CD14-positive monocyte (primary cell): ENCODE measurements at regions not wholly inside any gene's neighbourhood (a gene's known extent, or its start where the extent isn't known, plus 50 kb on each side); places are given as distances from the start of the nearest gene placed in this dataset.
A peak's percentile ranks its signal among the peaks of the same experiment; 100 is the strongest.

Experiments used
- DNase-seq, 3 donors: peaks; one replicate each; pipeline ENCODE4 v3.0.0-alpha.2; 2011 to 2022
- H2AFZ ChIP-seq: 2 replicates; pipeline ENCODE4 v1.6.0; 2012; ENCODE audit warnings: mild to moderate bottlenecking, low read depth, low read length, inconsistent platforms; ENCODE audit not compliant: insufficient read depth, poor library complexity, severe bottlenecking
- H3K27ac ChIP-seq, 2 donors: 1 replicate in 1 of 2; 2 replicates in 1 of 2; pipeline ENCODE4 v1.5.1; 2012 to 2013; ENCODE audit warnings: low read length in 2 of 2, control low read depth in 1 of 2, inconsistent platforms in 1 of 2, low read depth in 1 of 2, mild to moderate bottlenecking in 1 of 2
- H3K27me3 ChIP-seq, 2 donors: one replicate each; pipeline versions ENCODE4 v1.6.0 to v1.6.1; 2011 to 2013; ENCODE audit warnings: low read length in 2 of 2; ENCODE audit not compliant: control insufficient read depth in 2 of 2, insufficient read depth in 2 of 2
- H3K36me3 ChIP-seq, 2 donors: replicated peaks in 1 of 2; 1 replicate in 1 of 2; 2 replicates in 1 of 2; pipeline versions ENCODE4 v1.5.1 to v1.6.1; 2012 to 2013; ENCODE audit warnings: low read length in 2 of 2, control low read depth in 1 of 2, inconsistent platforms in 1 of 2, mild to moderate bottlenecking in 1 of 2; ENCODE audit not compliant: insufficient read depth in 2 of 2, control insufficient read depth in 1 of 2
- H3K4me1 ChIP-seq, 2 donors: 1 replicate in 1 of 2; 2 replicates in 1 of 2; pipeline versions ENCODE4 v1.5.1 to v1.6.1; 2012 to 2013; ENCODE audit warnings: low read length in 2 of 2, control low read depth in 1 of 2, inconsistent platforms in 1 of 2, mild to moderate bottlenecking in 1 of 2, moderate library complexity in 1 of 2; ENCODE audit not compliant: insufficient read depth in 2 of 2, control insufficient read depth in 1 of 2
- H3K4me2 ChIP-seq: replicated peaks from 2 replicates; pipeline ENCODE3; 2012; ENCODE audit warnings: low read length, moderate library complexity, mild to moderate bottlenecking; ENCODE audit not compliant: poor library complexity, severe bottlenecking; ENCODE audit errors: extremely low read depth
- H3K4me3 ChIP-seq, 3 experiments: fragments of 200-600 bp in 1 of 3; sonication (generic) in 1 of 3; replicated peaks in 1 of 3; 1 replicate in 2 of 3; 2 replicates in 1 of 3; pipeline ENCODE4 v1.5.1; 2011 to 2013; ENCODE audit warnings: low read length in 3 of 3, mild to moderate bottlenecking in 3 of 3, control low read depth in 2 of 3, low read depth in 2 of 3, inconsistent platforms in 1 of 3, moderate library complexity in 1 of 3
- H3K79me2 ChIP-seq: 2 replicates; pipeline ENCODE4 v1.6.0; 2012; ENCODE audit warnings: mild to moderate bottlenecking, control low read depth, inconsistent platforms, low read length, moderate library complexity; ENCODE audit not compliant: insufficient read depth
- H3K9ac ChIP-seq: 2 replicates; pipeline ENCODE4 v1.6.0; 2017; ENCODE audit warnings: low read length, mild to moderate bottlenecking; ENCODE audit not compliant: insufficient read depth, poor library complexity, severe bottlenecking
- H3K9me3 ChIP-seq, 2 donors: replicated peaks in 1 of 2; 1 replicate in 1 of 2; 2 replicates in 1 of 2; pipeline versions ENCODE4 v1.5.1 to v1.6.1; 2012 to 2013; ENCODE audit warnings: low read length in 2 of 2, control low read depth in 1 of 2; ENCODE audit not compliant: control insufficient read depth in 1 of 2, insufficient read depth in 1 of 2
- H4K20me1 ChIP-seq: 2 replicates; pipeline ENCODE4 v1.6.0; 2012; ENCODE audit warnings: mild to moderate bottlenecking, low read length, control low read depth, moderate library complexity; ENCODE audit not compliant: insufficient read depth
- H3K27ac Mint-ChIP-seq, 7 donors: one replicate each; pipeline ENCODE4 v1.8.0; 2020; ENCODE audit warnings: mild to moderate bottlenecking in 7 of 7, mixed read lengths in 7 of 7, moderate library complexity in 6 of 7, inconsistent platforms in 2 of 7
- H3K27me3 Mint-ChIP-seq, 3 donors: one replicate each; pipeline ENCODE4 v1.8.0; 2021 to 2022; ENCODE audit warnings: low read depth in 3 of 3, mild to moderate bottlenecking in 3 of 3, mixed read lengths in 3 of 3, moderate library complexity in 3 of 3, inconsistent platforms in 1 of 3
- H3K36me3 Mint-ChIP-seq, 2 donors: one replicate each; pipeline ENCODE4 v1.8.0; 2020; ENCODE audit warnings: mixed read lengths in 2 of 2, inconsistent platforms in 1 of 2, mild to moderate bottlenecking in 1 of 2
- H3K4me1 Mint-ChIP-seq: one replicate; pipeline ENCODE4 v1.8.0; 2020; ENCODE audit warnings: mild to moderate bottlenecking, mixed read lengths
- H3K4me3 Mint-ChIP-seq, 2 donors: one replicate each; pipeline ENCODE4 v1.8.0; 2020; ENCODE audit warnings: mild to moderate bottlenecking in 2 of 2, mixed read lengths in 2 of 2, moderate library complexity in 1 of 2
- H3K9me3 Mint-ChIP-seq, 7 donors: one replicate each; pipeline ENCODE4 v1.8.0; 2020 to 2022; ENCODE audit warnings: mixed read lengths in 7 of 7, mild to moderate bottlenecking in 6 of 7, moderate library complexity in 6 of 7, inconsistent platforms in 2 of 7
- WGBS: methylation state at CpG from one replicate; pipeline ENCODE4 v1.1.5; 2013; ENCODE audit warnings: missing lambda C conversion rate; ENCODE audit not compliant: insufficient coverage; 5-methylcytosine and 5-hydroxymethylcytosine counted together
- intact Hi-C, 2 donors: fragments of 100-400 bp; cut with micrococcal nuclease; formaldehyde crosslinking; loops; one replicate each; pipeline versions ENCODE4 v1.15.0 to v1.15.1; 2023
- TF ChIP-seq, protein P1 (sequence below): fragments of 200-600 bp; IDR thresholded peaks from one replicate; pipeline ENCODE4 v1.8.0; 2022; ENCODE audit warnings: antibody characterized with exemption, mild to moderate bottlenecking

DNA sequence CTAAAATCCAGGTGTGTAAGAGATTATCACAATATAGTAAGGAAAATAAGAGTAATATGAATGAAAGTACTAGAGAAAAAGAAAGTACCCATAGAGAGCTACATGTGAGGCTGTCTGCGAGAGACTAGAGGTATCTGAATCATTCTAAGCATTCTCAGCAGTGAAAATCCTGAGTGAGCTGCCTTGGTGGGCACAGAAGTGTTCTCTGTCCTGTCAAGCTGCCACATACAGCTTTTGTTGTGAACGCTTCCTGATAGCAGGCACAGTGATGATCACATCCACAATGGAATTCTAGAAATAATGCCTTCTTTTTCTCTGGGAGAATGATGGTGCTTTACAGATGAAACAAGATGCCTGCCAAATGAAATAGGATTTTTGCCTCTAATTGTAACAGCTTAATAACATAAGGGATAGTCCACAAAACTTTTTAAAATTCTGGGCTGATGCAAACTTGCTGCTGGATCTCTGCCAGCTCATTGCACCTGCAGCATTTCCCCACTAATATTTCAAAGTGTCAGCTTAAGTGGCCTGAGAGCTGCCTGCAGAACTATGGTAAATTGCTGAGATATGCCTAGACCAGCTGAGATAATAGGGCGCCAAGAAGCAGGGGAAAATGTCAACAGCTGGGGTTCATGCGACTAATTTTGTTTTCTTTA, 620.5 kb downstream of the DOK5 start:
- Histone ChIP-seq H3K27ac (no peak overlapping the region), H3K9me3 (peaks cover 10 to 12% of the 10 kb centered on the region in 2 donors), H3K79me2 (no peaks in the 10 kb centered on the region), H3K27me3 (no peaks in the 10 kb centered on the region), H2AFZ (no peak overlapping the region), H4K20me1 (no peaks in the 10 kb centered on the region), H3K36me3 (no peaks in the 10 kb centered on the region), H3K4me2 (no peak overlapping the region), H3K9ac (no peak overlapping the region), H3K4me3 (no peak overlapping the region), H3K4me1 (no peaks in the 10 kb centered on the region)
- Mint-ChIP-seq H3K27ac (no peak overlapping the region), H3K9me3 (peaks cover 0 to 3% (median 0%) of the 10 kb centered on the region in 7 donors), H3K4me3 (no peak overlapping the region), H3K27me3 (no peaks in the 10 kb centered on the region), H3K36me3 (no peaks in the 10 kb centered on the region), H3K4me1 (no peaks in the 10 kb centered on the region)
- TF ChIP-seq, protein P1, sequence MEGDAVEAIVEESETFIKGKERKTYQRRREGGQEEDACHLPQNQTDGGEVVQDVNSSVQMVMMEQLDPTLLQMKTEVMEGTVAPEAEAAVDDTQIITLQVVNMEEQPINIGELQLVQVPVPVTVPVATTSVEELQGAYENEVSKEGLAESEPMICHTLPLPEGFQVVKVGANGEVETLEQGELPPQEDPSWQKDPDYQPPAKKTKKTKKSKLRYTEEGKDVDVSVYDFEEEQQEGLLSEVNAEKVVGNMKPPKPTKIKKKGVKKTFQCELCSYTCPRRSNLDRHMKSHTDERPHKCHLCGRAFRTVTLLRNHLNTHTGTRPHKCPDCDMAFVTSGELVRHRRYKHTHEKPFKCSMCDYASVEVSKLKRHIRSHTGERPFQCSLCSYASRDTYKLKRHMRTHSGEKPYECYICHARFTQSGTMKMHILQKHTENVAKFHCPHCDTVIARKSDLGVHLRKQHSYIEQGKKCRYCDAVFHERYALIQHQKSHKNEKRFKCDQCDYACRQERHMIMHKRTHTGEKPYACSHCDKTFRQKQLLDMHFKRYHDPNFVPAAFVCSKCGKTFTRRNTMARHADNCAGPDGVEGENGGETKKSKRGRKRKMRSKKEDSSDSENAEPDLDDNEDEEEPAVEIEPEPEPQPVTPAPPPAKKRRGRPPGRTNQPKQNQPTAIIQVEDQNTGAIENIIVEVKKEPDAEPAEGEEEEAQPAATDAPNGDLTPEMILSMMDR, result no peak
- 70% methylated on average over 3 of the region's 4 CpGs for WGBS
- intact Hi-C loops, result no loop called here
- DNase-seq, result no peak

DNA sequence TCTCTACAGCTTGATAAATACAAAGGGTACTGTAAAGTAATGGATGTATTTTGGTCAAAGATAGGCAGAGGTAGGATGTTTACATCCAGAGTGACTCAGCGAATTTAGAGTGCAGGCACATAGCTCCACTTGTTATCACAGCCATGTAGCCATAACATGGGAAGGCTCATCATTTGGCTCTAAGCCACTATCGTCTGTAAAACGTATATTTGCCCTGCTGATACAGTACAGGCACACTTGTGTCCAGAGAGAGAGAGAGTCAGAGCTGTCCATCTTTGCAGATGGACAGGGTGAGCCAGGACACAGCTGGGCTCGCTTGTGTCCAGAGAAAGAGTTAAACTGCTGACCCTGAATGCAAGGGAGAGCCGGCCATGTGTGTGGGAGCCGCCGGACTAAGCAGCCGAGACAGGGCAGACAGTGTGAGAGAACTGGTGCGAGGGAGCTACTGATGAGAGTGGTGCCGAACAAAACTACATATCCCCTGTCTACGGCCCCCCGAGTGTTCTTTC, 619.0 kb downstream of the DOK5 start:
- Histone ChIP-seq H3K4me3 (no peak overlapping the region), H3K4me2 (no peak overlapping the region), H3K79me2 (no peaks in the 10 kb centered on the region), H3K9ac (no peak overlapping the region), H3K9me3 (peaks cover 9 to 16% of the 10 kb centered on the region in 2 donors), H3K4me1 (no peaks in the 10 kb centered on the region), H4K20me1 (no peaks in the 10 kb centered on the region), H3K27ac (no peak overlapping the region), H3K36me3 (no peaks in the 10 kb centered on the region), H3K27me3 (no peaks in the 10 kb centered on the region), H2AFZ (no peak overlapping the region)
- no peaks in the 10 kb centered on the region for H3K36me3 Mint-ChIP-seq
- H3K4me1 Mint-ChIP-seq, result no peaks in the 10 kb centered on the region
- TF ChIP-seq, protein P1, result no peak
- no peak for DNase-seq
- no peak overlapping the region for H3K4me3 Mint-ChIP-seq
- 77% methylated on average over 6 of the region's 12 CpGs for WGBS
- intact Hi-C loops, result no loop called here
- peaks cover 0 to 7% (median 2%) of the 10 kb centered on the region in 7 donors for H3K9me3 Mint-ChIP-seq
- no peaks in the 10 kb centered on the region for H3K27me3 Mint-ChIP-seq
- H3K27ac Mint-ChIP-seq, result peak overlapping the region in 1 of 7 donors; percentile 25
